ENCODE measurements at regions not wholly inside any gene's neighbourhood (a gene's known extent, or its start where the extent isn't known, plus 50 kb on each side); places are given as distances from the start of the nearest gene placed in this dataset.

- no peak for TF ChIP-seq CTCF (conservative IDR thresholded peaks at IDR 0.05 in 1 of 2, IDR thresholded peaks at IDR 0.05 in 1 of 2; ENCODE audit: extremely low read depth in 1 of 2, insufficient read depth in 1 of 2, low read depth in 1 of 2, low read length in 2 of 2)
- no peak for TF ChIP-seq EZH2 (IDR thresholded peaks at IDR 0.05; ENCODE audit: borderline replicate concordance, low read length)
Measured at GRCh38 chr18:70674896-70675295, 386.1 kb downstream of the SOCS6 start.

Measured in mammary epithelial cell (primary cell).